MM.1S (cell line): ENCODE measurements at regions not wholly inside any gene's neighbourhood (a gene's known extent, or its start where the extent isn't known, plus 50 kb on each side); places are given as distances from the start of the nearest gene placed in this dataset.

ENCODE experiments used
- DNase-seq: peaks from one replicate; pipeline ENCODE4 v3.0.0-alpha.2; 2015
- H2AFZ ChIP-seq: fragments of 300-600 bp; sonication (generic); 2 replicates; pipeline ENCODE4 v1.6.0; 2016; ENCODE audit warnings: antibody characterized with exemption, low read length
- H3F3A ChIP-seq: fragments of 300-600 bp; sonication (generic); 2 replicates; pipeline ENCODE4 v1.6.1; 2016; ENCODE audit warnings: mild to moderate bottlenecking, antibody characterized with exemption, low read length, moderate library complexity, mixed read lengths; ENCODE audit not compliant: insufficient read depth
- H3K27ac ChIP-seq: fragments of 300-600 bp; sonication (generic); 2 replicates; pipeline ENCODE4 v1.5.1; 2016; ENCODE audit warnings: mild to moderate bottlenecking, low read length
- H3K27me3 ChIP-seq: fragments of 300-600 bp; sonication (generic); replicated peaks from 2 replicates; pipeline ENCODE4 v1.6.0; 2016; ENCODE audit warnings: low read length; ENCODE audit not compliant: insufficient read depth
- H3K36me3 ChIP-seq: fragments of 300-600 bp; sonication (generic); replicated peaks from 2 replicates; pipeline ENCODE4 v1.6.1; 2016; ENCODE audit warnings: mild to moderate bottlenecking, low read length, mixed read lengths; ENCODE audit not compliant: insufficient read depth
- H3K4me1 ChIP-seq: fragments of 300-600 bp; sonication (generic); 2 replicates; pipeline ENCODE4 v1.6.1; 2016; ENCODE audit warnings: low read length, mixed read lengths
- H3K4me2 ChIP-seq: fragments of 300-600 bp; sonication (generic); 2 replicates; pipeline ENCODE4 v1.6.0; 2016; ENCODE audit warnings: low read depth, low read length
- H3K4me3 ChIP-seq: fragments of 300-600 bp; sonication (generic); 2 replicates; pipeline ENCODE4 v1.5.1; 2016; ENCODE audit warnings: low read length, mixed read lengths
- H3K79me2 ChIP-seq: fragments of 300-600 bp; sonication (generic); 2 replicates; pipeline ENCODE4 v1.6.1; 2016; ENCODE audit warnings: mixed run types, low read length, mixed read lengths
- H3K9ac ChIP-seq: fragments of 300-600 bp; sonication (generic); 2 replicates; pipeline ENCODE4 v1.6.1; 2016; ENCODE audit warnings: low read length, mixed read lengths
- H3K9me2 ChIP-seq: fragments of 300-600 bp; sonication (generic); replicated peaks from 2 replicates; pipeline ENCODE4 v1.6.1; 2016; ENCODE audit warnings: mild to moderate bottlenecking, low read length, mixed read lengths; ENCODE audit not compliant: insufficient read depth
- H3K9me3 ChIP-seq: fragments of 300-600 bp; sonication (generic); replicated peaks from 2 replicates; pipeline ENCODE4 v1.6.1; 2016; ENCODE audit warnings: mild to moderate bottlenecking, low read length, mixed read lengths; ENCODE audit not compliant: insufficient read depth
- H4K20me1 ChIP-seq: fragments of 300-600 bp; sonication (generic); 2 replicates; pipeline ENCODE4 v1.6.1; 2016; ENCODE audit warnings: mild to moderate bottlenecking, low read length, moderate library complexity, mixed read lengths; ENCODE audit not compliant: insufficient read depth
- EZH2 ChIP-seq: fragments of 300-600 bp; sonication (generic); optimal IDR thresholded peaks from 2 replicates; pipeline ENCODE3; 2017; ENCODE audit warnings: low read depth, mild to moderate bottlenecking, antibody characterized with exemption, low read length, mixed read lengths
- EZH2phosphoT487 ChIP-seq: fragments of 300-600 bp; sonication (generic); IDR thresholded peaks from 2 replicates; pipeline ENCODE4 v1.6.1; 2018; ENCODE audit warnings: antibody characterized with exemption, low read length
- TF ChIP-seq, protein P1 (sequence below): fragments of 300-600 bp; sonication (generic); IDR thresholded peaks from 2 replicates; pipeline ENCODE4 v1.5.1; 2016; ENCODE audit warnings: antibody characterized with exemption, low read length, mixed read lengths

DNA sequence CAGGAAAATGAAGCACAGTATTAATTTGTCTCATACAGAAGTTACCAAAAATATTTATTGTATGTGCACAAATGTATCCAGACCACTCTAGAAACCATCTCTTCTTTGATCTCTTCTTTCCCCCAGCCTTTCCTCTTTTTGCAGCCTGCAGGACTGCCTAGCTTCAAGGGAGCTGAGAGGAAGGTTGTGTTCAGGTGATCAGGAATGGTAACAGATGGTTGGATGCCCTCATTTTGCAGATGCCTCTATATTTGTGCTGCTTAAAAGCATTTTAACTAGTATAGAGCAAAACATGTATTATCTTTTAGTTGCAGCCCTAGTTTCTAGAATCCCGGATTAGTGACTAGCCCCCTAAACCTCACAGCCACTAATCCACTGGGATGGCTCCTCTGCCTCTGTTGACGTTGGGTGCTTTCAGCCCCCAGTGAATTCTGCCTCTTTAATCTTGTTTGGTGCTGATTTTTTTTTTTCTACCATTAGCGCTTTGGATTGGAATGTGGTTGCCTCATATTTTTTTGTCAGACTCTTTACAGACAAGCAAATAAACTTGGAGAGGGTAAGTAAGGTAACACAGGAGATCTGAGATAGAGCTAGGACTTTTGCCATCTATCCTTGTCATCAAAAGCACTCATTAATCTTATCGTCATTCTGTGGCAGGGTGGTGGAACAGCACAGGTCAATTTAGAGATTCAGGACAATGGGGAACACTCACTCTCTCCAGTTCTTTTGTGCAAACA lies 103.8 kb upstream of the NDUFV2 start:
- Histone ChIP-seq H3K4me1 (no peaks in the 10 kb centered on the region), H3K4me2 (no peak overlapping the region), H3K9ac (no peak overlapping the region), H3K27ac (no peak overlapping the region), H3K9me3 (no peaks in the 10 kb centered on the region), H4K20me1 (no peaks in the 10 kb centered on the region), H3K36me3 (no peaks in the 10 kb centered on the region), H3K9me2 (no peaks in the 10 kb centered on the region), H3F3A (no peaks in the 10 kb centered on the region), H3K27me3 (no peaks in the 10 kb centered on the region), H3K4me3 (no peak overlapping the region), H3K79me2 (no peaks in the 10 kb centered on the region), H2AFZ (no peak overlapping the region)
- DNase-seq, result no peak
- TF ChIP-seq, protein P1, sequence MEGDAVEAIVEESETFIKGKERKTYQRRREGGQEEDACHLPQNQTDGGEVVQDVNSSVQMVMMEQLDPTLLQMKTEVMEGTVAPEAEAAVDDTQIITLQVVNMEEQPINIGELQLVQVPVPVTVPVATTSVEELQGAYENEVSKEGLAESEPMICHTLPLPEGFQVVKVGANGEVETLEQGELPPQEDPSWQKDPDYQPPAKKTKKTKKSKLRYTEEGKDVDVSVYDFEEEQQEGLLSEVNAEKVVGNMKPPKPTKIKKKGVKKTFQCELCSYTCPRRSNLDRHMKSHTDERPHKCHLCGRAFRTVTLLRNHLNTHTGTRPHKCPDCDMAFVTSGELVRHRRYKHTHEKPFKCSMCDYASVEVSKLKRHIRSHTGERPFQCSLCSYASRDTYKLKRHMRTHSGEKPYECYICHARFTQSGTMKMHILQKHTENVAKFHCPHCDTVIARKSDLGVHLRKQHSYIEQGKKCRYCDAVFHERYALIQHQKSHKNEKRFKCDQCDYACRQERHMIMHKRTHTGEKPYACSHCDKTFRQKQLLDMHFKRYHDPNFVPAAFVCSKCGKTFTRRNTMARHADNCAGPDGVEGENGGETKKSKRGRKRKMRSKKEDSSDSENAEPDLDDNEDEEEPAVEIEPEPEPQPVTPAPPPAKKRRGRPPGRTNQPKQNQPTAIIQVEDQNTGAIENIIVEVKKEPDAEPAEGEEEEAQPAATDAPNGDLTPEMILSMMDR, result no peak

DNA sequence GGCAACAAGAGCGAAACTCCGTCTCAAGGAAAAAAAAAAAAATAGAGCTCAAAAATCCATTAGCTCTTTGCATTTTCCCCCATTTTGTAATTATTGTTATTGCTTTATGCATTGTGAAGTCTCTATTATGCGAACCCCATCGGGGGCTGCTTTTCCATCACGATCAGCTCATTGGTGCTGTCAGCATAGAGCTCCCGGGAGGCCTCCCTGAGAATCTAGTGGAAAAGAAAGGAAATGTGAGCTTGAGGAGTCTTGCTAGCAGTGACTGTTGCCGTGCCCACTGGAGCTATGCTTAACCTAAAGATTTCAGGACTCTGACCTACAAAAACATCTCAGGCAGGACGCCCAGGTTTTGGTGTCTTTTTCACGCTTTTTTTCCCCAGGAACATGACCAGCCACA lies 102.6 kb upstream of the NDUFV2 start:
- no peaks in the 10 kb centered on the region for H3F3A ChIP-seq
- no peaks in the 10 kb centered on the region for H3K9me2 ChIP-seq
- TF ChIP-seq EZH2, result no peak
- TF ChIP-seq, protein P1, result no peak
- no peak for TF ChIP-seq EZH2phosphoT487
- H3K4me1 ChIP-seq, result no peaks in the 10 kb centered on the region
- no peaks in the 10 kb centered on the region for H4K20me1 ChIP-seq
- no peak overlapping the region for H3K27ac ChIP-seq
- H3K79me2 ChIP-seq, result no peaks in the 10 kb centered on the region
- no peak overlapping the region for H3K4me3 ChIP-seq
- no peaks in the 10 kb centered on the region for H3K27me3 ChIP-seq
- no peak for DNase-seq
- no peaks in the 10 kb centered on the region for H3K36me3 ChIP-seq
- no peak overlapping the region for H3K9ac ChIP-seq
- no peak overlapping the region for H2AFZ ChIP-seq
- no peak overlapping the region for H3K4me2 ChIP-seq
- no peaks in the 10 kb centered on the region for H3K9me3 ChIP-seq

DNA sequence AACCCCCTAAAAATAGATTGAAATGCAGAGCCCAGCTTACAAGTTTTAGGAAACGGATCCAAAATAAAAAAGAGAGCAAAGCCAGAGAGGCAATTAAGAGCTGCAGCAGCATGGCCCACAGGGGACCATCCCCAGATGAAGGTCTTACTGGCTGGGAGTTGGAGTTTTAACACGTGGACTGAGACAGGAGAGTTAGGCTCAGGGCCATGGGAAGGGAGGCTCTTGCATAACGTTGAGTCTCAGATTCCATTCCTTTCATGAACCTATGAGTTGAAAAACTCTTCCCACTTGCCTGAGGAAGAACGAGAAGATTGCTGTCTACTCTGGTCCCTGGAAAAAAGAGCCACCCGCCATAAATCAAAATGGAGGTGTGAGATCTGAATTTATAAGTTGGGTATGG lies 101.8 kb upstream of the NDUFV2 start:
- no peak overlapping the region for H2AFZ ChIP-seq
- TF ChIP-seq, protein P1, result no peak
- TF ChIP-seq EZH2, result no peak
- no peak overlapping the region for H3K4me3 ChIP-seq
- H3K4me1 ChIP-seq, result peaks cover 3% of the 10 kb centered on the region
- no peak overlapping the region for H3K9ac ChIP-seq
- no peaks in the 10 kb centered on the region for H4K20me1 ChIP-seq
- H3K79me2 ChIP-seq, result no peaks in the 10 kb centered on the region
- H3K9me2 ChIP-seq, result no peaks in the 10 kb centered on the region
- no peak overlapping the region for H3K27ac ChIP-seq
- no peak for DNase-seq
- no peaks in the 10 kb centered on the region for H3K36me3 ChIP-seq
- H3K27me3 ChIP-seq, result no peaks in the 10 kb centered on the region
- no peaks in the 10 kb centered on the region for H3K9me3 ChIP-seq
- H3K4me2 ChIP-seq, result no peak overlapping the region
- peaks cover under 1% of the 10 kb centered on the region; the same call in 1 of the 2 replicates for H3F3A ChIP-seq
